IMR-90 (cell line): ENCODE measurements at regions not wholly inside any gene's neighbourhood (a gene's known extent, or its start where the extent isn't known, plus 50 kb on each side); places are given as distances from the start of the nearest gene placed in this dataset.

Experiments used
- BHLHE40 ChIP-seq: fragments of 150-350 bp; IDR thresholded peaks from 2 replicates; pipeline ENCODE4 v1.6.1; 2016; ENCODE audit warnings: mild to moderate bottlenecking, low read depth, low read length
- CEBPB ChIP-seq: IDR thresholded peaks from 2 replicates; pipeline ENCODE4 v1.6.1; 2012; ENCODE audit warnings: low read depth, low read length, improper control_type of control experiment
- CHD1 ChIP-seq: IDR thresholded peaks from 2 replicates; pipeline ENCODE4 v1.6.1; 2012; ENCODE audit warnings: low read depth, low read length, improper control_type of control experiment
- CTCF ChIP-seq: conservative IDR thresholded peaks from 2 replicates; pipeline ENCODE4 v1.5.1; 2012; ENCODE audit warnings: mild to moderate bottlenecking, low read depth, low read length, improper control_type of control experiment
- MXI1 ChIP-seq: IDR thresholded peaks from 2 replicates; pipeline ENCODE4 v1.6.1; 2012; ENCODE audit warnings: low read depth, mild to moderate bottlenecking, low read length, moderate library complexity, borderline replicate concordance
- POLR2A ChIP-seq: IDR thresholded peaks from 2 replicates; pipeline ENCODE4 v1.6.1; 2012; ENCODE audit warnings: mild to moderate bottlenecking, low read depth, low read length
- RAD21 ChIP-seq: IDR thresholded peaks from 2 replicates; pipeline ENCODE4 v1.6.1; 2012; ENCODE audit warnings: low read length, improper control_type of control experiment
- RCOR1 ChIP-seq: IDR thresholded peaks from 2 replicates; pipeline ENCODE4 v1.6.1; 2012; ENCODE audit warnings: mild to moderate bottlenecking, low read length, improper control_type of control experiment; ENCODE audit not compliant: insufficient replicate concordance
- RFX5 ChIP-seq: IDR thresholded peaks from 2 replicates; pipeline ENCODE4 v1.8.0; 2012; ENCODE audit warnings: low read depth, mild to moderate bottlenecking, low read length, moderate library complexity
- SMC3 ChIP-seq: fragments of 150-350 bp; IDR thresholded peaks from 2 replicates; pipeline ENCODE4 v1.6.1; 2016; ENCODE audit warnings: low read depth, mild to moderate bottlenecking, antibody characterized with exemption, low read length, moderate library complexity

GRCh38 chr4:126375462-126376054 lies 1060.8 kb downstream of the FAT4 start:
- TF ChIP-seq MXI1 = no peak
- TF ChIP-seq CTCF = no peak
- TF ChIP-seq RFX5 = no peak
- no peak for TF ChIP-seq RCOR1
- TF ChIP-seq RAD21 = no peak
- no peak for TF ChIP-seq POLR2A
- TF ChIP-seq BHLHE40 = no peak
- TF ChIP-seq CHD1 = no peak
- TF ChIP-seq CEBPB = no peak
- TF ChIP-seq SMC3 = no peak
